ENCODE measurements at regions not wholly inside any gene's neighbourhood (a gene's known extent, or its start where the extent isn't known, plus 50 kb on each side); places are given as distances from the start of the nearest gene placed in this dataset.

DNA sequence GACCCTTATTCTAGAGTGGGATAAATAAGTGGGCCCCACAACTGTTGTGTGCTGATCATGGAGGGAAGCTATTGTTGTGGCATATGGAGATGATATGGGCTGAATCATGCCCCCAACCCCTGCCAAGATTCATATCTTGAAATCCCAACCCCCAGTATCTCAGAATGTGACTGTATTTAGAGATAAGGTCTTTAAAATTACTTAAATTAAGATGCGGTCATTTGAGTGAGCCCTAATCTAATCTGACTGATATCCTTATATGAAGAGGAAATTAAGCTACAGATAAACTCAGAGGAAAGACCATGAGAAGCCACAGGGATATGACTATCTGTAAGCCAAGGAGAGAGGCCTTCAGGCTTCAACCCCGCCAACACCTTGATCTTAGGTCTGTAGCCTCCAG lies 188.3 kb upstream of the RND3 start:
- TF ChIP-seq, protein P1, sequence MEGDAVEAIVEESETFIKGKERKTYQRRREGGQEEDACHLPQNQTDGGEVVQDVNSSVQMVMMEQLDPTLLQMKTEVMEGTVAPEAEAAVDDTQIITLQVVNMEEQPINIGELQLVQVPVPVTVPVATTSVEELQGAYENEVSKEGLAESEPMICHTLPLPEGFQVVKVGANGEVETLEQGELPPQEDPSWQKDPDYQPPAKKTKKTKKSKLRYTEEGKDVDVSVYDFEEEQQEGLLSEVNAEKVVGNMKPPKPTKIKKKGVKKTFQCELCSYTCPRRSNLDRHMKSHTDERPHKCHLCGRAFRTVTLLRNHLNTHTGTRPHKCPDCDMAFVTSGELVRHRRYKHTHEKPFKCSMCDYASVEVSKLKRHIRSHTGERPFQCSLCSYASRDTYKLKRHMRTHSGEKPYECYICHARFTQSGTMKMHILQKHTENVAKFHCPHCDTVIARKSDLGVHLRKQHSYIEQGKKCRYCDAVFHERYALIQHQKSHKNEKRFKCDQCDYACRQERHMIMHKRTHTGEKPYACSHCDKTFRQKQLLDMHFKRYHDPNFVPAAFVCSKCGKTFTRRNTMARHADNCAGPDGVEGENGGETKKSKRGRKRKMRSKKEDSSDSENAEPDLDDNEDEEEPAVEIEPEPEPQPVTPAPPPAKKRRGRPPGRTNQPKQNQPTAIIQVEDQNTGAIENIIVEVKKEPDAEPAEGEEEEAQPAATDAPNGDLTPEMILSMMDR (IDR thresholded peaks at IDR 0.05; ENCODE audit: insufficient read depth, low read length) = no peak
- TF ChIP-seq GABPA (IDR thresholded peaks at IDR 0.05; ENCODE audit: low read depth) = no peak
- TF ChIP-seq, protein P2, sequence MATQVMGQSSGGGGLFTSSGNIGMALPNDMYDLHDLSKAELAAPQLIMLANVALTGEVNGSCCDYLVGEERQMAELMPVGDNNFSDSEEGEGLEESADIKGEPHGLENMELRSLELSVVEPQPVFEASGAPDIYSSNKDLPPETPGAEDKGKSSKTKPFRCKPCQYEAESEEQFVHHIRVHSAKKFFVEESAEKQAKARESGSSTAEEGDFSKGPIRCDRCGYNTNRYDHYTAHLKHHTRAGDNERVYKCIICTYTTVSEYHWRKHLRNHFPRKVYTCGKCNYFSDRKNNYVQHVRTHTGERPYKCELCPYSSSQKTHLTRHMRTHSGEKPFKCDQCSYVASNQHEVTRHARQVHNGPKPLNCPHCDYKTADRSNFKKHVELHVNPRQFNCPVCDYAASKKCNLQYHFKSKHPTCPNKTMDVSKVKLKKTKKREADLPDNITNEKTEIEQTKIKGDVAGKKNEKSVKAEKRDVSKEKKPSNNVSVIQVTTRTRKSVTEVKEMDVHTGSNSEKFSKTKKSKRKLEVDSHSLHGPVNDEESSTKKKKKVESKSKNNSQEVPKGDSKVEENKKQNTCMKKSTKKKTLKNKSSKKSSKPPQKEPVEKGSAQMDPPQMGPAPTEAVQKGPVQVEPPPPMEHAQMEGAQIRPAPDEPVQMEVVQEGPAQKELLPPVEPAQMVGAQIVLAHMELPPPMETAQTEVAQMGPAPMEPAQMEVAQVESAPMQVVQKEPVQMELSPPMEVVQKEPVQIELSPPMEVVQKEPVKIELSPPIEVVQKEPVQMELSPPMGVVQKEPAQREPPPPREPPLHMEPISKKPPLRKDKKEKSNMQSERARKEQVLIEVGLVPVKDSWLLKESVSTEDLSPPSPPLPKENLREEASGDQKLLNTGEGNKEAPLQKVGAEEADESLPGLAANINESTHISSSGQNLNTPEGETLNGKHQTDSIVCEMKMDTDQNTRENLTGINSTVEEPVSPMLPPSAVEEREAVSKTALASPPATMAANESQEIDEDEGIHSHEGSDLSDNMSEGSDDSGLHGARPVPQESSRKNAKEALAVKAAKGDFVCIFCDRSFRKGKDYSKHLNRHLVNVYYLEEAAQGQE (IDR thresholded peaks at IDR 0.05; ENCODE audit: insufficient replicate concordance, low read depth) = no peak
- TF ChIP-seq POLR2AphosphoS5 (IDR thresholded peaks at IDR 0.05; ENCODE audit: low read depth) = no peak
- no peak for TF ChIP-seq SPI1 (IDR thresholded peaks at IDR 0.05; ENCODE audit: borderline replicate concordance, low read depth)
